Psoas muscle (tissue), 7 donors: ENCODE measurements at regions not wholly inside any gene's neighbourhood (a gene's known extent, or its start where the extent isn't known, plus 50 kb on each side); places are given as distances from the start of the nearest gene placed in this dataset.

ENCODE experiments used
- ATAC-seq, 4 donors: fragments of 200-7000 bp; cut with Tn5 transposase; one replicate each; pipeline ENCODE4 v1.9.1; 2020; ENCODE audit warnings: moderate library complexity in 3 of 4, mild to moderate bottlenecking in 2 of 4
- DNase-seq, 2 donors: peaks; one replicate each; pipeline ENCODE4 v3.0.0-alpha.2; 2020
- H3K27ac ChIP-seq: fragments of 200-600 bp; one replicate; pipeline ENCODE4 v1.8.0; 2022
- H3K27me3 ChIP-seq, 3 donors: fragments of 200-600 bp in 1 of 3; one replicate each; pipeline versions ENCODE4 v1.6.1 to v1.8.0; 2013 to 2022; ENCODE audit warnings: low read length in 2 of 3, mild to moderate bottlenecking in 2 of 3, moderate library complexity in 1 of 3; ENCODE audit not compliant: insufficient read depth in 3 of 3
- H3K36me3 ChIP-seq, 2 donors: fragments of 200-600 bp in 1 of 2; one replicate each; pipeline versions ENCODE4 v1.6.1 to v1.8.0; 2013 to 2022; ENCODE audit warnings: low read depth in 1 of 2, mild to moderate bottlenecking in 1 of 2, moderate library complexity in 1 of 2; ENCODE audit not compliant: insufficient read depth in 1 of 2
- H3K4me1 ChIP-seq: fragments of 200-600 bp; one replicate; pipeline ENCODE4 v1.8.0; 2022
- H3K4me3 ChIP-seq: fragments of 200-600 bp; one replicate; pipeline ENCODE4 v1.8.0; 2022; ENCODE audit warnings: mild to moderate bottlenecking
- H3K9me3 ChIP-seq: fragments of 200-600 bp; one replicate; pipeline ENCODE4 v1.8.0; 2022
- WGBS, 3 donors: extraction: QIAGEN DNeasy Blood & Tissue Kit; methylation state at CpG; one replicate each; pipeline versions ENCODE4 v1.1.6 to v1.1.7; 2013; 5-methylcytosine and 5-hydroxymethylcytosine counted together
- intact Hi-C, 2 donors: fragments of 100-400 bp; cut with DNase I; formaldehyde crosslinking; loops; one replicate each; pipeline versions ENCODE4 v1.11.0 to v1.14.2; 2022
- TF ChIP-seq, protein P1 (sequence below): fragments of 200-600 bp; IDR thresholded peaks from one replicate; pipeline ENCODE4 v1.8.0; 2022; ENCODE audit warnings: antibody characterized with exemption
- donor health status: healthy with polysubstance abuse.
- donor health status: DM: no; HTN: no; CAD: no; lungs with moderate emphysema.
- donor health status: Bipolar disorder and iron deficiency.
- donor health status: healthy.
- donor health status: DM: yes; HTN: yes; CAD: no.
- donor health status: DM: no; HTN: no; CAD: no.
- donor health status: DM: yes; HTN: yes; CAD: no.

DNA sequence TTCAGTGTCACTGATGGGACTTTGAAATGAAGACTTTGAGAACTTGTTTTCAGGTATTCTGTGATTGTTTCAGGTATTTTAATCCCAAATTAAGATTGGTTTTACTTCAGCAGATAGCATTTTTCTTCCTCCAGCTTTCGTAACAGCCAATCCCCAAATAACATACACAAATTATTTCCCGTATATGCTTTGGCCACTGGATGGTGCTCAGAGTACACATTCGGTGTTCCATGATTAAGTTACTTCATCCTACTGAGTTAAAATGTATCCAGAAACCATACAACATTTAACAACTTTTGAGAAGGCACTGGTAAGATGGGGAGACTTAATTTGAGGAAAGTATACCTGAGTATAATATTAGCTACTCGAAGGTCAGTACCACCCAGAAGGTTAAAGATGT is 233.4 kb upstream of the FAM47A start:
- H3K27me3 ChIP-seq: no peaks in the 10 kb centered on the region
- WGBS, 3 donors: 31 to 52% (median 40%) methylated on average over 4 of the region's 4 CpGs
- no peaks in the 10 kb centered on the region for H3K9me3 ChIP-seq
- DNase-seq (no peak), ATAC-seq (no peak)
- H3K27ac ChIP-seq: no peak overlapping the region
- no peak overlapping the region for H3K4me3 ChIP-seq
- intact Hi-C loops: no loop called here
- TF ChIP-seq, protein P1, sequence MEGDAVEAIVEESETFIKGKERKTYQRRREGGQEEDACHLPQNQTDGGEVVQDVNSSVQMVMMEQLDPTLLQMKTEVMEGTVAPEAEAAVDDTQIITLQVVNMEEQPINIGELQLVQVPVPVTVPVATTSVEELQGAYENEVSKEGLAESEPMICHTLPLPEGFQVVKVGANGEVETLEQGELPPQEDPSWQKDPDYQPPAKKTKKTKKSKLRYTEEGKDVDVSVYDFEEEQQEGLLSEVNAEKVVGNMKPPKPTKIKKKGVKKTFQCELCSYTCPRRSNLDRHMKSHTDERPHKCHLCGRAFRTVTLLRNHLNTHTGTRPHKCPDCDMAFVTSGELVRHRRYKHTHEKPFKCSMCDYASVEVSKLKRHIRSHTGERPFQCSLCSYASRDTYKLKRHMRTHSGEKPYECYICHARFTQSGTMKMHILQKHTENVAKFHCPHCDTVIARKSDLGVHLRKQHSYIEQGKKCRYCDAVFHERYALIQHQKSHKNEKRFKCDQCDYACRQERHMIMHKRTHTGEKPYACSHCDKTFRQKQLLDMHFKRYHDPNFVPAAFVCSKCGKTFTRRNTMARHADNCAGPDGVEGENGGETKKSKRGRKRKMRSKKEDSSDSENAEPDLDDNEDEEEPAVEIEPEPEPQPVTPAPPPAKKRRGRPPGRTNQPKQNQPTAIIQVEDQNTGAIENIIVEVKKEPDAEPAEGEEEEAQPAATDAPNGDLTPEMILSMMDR: peak; percentile 10
- no peaks in the 10 kb centered on the region for H3K36me3 ChIP-seq
- no peaks in the 10 kb centered on the region for H3K4me1 ChIP-seq

DNA sequence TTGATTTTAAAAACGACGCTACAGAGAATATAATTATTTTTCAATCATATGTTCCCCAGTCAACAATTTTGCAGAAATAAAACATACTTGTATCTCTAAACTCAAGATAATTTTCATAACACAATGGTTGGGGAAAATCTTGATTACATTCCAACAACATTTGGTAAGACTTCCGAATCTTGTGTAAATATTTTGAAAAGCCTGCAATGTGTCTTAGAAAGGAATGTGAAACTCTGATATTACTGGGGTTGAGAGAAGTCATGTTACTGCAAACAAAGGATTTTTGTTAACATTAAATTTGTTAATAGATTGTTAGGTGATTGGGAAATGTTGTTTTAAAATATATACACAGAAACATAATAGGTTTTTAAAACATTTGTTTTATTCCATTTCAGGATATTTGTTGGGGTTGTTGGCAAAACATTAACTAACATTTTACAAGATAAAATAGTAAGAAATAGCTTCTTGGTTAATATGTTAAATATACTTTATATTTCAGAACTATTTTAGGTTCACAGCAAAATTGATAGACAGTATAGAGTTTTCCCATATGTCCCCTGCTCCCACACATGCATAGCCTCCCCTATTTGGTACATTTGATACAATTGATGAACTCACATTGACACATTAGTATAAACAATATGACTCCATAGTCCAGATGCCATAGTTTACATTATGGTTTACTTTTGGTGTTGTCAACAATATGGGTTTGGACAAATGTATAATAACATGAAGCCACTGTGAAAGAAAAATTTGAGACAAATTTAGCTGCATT is 218.6 kb upstream of the FAM47A start:
- Histone ChIP-seq H3K4me3 (no peak overlapping the region), H3K27ac (no peak overlapping the region), H3K27me3 (no peaks in the 10 kb centered on the region), H3K4me1 (no peaks in the 10 kb centered on the region), H3K9me3 (no peaks in the 10 kb centered on the region), H3K36me3 (no peaks in the 10 kb centered on the region)
- DNase-seq (no peak), ATAC-seq (no peak)
- 58 to 67% (median 62%) methylated on average over 3 of the region's 3 CpGs for WGBS, 3 donors
- intact Hi-C loops: no loop called here
- TF ChIP-seq, protein P1: no peak

DNA sequence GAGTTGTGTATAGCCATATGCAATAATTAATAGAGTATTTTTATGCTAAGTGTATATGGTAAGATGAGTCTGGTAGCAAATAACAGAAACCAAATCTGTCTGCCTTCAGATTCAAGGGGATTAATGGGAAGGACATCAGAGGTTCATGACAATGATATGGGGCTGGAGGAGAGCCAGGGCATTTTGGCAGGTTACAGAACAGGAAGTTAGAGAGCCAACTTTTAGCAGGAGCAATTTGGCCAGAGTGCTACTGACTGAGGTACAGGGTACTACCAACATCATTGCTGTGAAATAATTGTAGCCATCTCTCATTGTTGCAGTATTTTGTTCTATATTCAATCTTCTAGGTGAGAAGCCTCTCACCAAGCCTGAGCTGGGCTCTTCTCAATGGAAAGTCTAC is 210.9 kb upstream of the FAM47A start:
- Histone ChIP-seq H3K27ac (no peak overlapping the region), H3K27me3 (no peaks in the 10 kb centered on the region), H3K4me3 (no peak overlapping the region), H3K36me3 (no peaks in the 10 kb centered on the region), H3K4me1 (no peaks in the 10 kb centered on the region), H3K9me3 (no peaks in the 10 kb centered on the region)
- TF ChIP-seq, protein P1: no peak
- no peak for DNase-seq
- intact Hi-C loops: no loop called here
- ATAC-seq: no peak

DNA sequence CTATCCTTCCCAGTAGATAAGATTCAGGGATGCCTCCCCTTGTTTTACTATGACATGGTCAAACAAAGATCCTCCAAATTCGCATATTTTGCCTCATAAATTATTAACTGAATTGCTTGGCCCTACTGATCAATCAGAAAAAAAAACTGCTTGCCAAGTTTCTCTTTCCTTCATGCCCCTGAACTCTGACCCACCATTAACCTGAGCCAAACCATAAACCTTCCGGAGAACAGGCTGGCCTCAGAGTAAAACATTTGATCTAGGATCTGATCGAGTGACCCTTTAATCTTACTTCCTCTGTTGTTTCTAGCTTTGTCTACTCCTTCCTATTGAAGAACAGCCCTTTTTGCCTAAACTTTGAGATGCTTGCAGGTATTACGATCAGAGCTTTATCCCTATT is 209.7 kb upstream of the FAM47A start:
- Histone ChIP-seq H3K36me3 (no peaks in the 10 kb centered on the region), H3K4me3 (no peak overlapping the region), H3K4me1 (no peaks in the 10 kb centered on the region), H3K27ac (no peak overlapping the region), H3K9me3 (no peaks in the 10 kb centered on the region), H3K27me3 (no peaks in the 10 kb centered on the region)
- WGBS, 3 donors: 37 to 45% (median 41%) methylated on average over 4 of the region's 4 CpGs
- DNase-seq (no peak), ATAC-seq (no peak)
- TF ChIP-seq, protein P1: no peak
- intact Hi-C loops: no loop called here

DNA sequence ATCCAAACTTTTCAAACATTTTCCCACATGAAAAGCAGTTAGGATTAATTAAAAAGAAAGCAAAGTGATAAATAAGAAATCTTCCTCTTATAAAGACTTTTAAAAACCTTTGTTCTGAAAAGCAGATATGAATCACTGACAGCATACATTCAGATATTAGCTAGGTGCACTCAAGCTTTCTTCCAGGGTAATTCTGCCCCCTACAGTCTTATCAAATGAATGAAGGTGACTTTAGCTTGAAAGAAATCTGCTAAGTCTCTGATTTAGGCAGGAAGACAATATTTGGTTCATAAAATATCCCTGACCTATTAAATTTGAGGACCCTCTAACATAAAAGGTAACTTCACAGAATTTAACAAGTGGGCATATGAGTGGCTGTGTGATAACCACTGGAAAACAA is 209.1 kb upstream of the FAM47A start:
- Histone ChIP-seq H3K9me3 (no peaks in the 10 kb centered on the region), H3K27me3 (no peaks in the 10 kb centered on the region), H3K27ac (no peak overlapping the region), H3K4me1 (no peaks in the 10 kb centered on the region), H3K36me3 (no peaks in the 10 kb centered on the region), H3K4me3 (no peak overlapping the region)
- ATAC-seq: no peak
- DNase-seq: no peak
- intact Hi-C loops: no loop called here
- TF ChIP-seq, protein P1: no peak
